HG02943 (cell line): ENCODE measurements at regions not wholly inside any gene's neighbourhood (a gene's known extent, or its start where the extent isn't known, plus 50 kb on each side); places are given as distances from the start of the nearest gene placed in this dataset.
"Not testable (repeated sequence)": the region's sequence is repeated elsewhere in the genome, so short reads cannot be mapped to it uniquely, and the experiment has no call there.

Source experiments
- ATAC-seq: cut with Tn5 transposase; IDR thresholded peaks from one replicate; pipeline ENCODE4 v1.9.1; 2021; ENCODE audit warnings: mild to moderate bottlenecking, low read depth, moderate library complexity; ENCODE audit not compliant: unreplicated experiment

DNA sequence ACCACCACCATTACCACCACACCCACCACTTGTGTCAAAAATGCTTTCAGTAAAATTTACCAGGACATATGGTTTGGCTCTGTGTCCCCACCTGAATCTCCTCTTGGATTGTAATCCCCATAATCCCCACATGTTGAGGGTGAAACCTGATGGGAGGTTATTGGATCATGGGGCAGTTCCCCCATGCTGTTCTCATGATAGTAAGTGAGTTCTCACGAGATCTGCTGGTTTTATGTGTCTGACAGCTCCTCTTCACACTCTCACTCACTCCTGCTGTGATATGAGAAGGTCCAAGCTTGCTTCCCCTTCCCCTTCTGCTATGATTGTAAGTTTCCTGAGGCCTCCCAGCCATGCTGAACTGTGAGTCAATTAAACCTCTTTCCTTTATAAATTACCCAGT is 176.8 kb upstream of the ERBB4 start:
- ATAC-seq = not testable (repeated sequence)

DNA sequence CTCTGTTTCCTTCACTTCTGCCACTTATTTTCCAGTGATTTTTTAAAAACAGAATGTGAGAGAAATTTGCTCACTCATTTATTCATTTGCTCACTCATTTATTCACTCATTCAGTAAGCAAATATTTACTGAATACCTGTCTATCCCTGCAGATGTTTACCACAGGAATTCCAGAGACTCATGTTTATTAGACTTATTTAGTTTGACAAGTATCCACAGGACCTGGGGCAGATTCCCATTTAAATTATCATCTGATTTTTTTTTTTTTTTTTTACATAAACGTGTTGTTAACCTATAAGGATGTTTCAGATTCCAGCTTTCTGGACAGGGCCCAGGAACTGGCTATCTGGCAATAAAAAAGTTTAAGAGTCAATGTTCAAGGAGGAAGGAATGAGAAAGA is 175.1 kb upstream of the ERBB4 start:
- ATAC-seq = no peak

DNA sequence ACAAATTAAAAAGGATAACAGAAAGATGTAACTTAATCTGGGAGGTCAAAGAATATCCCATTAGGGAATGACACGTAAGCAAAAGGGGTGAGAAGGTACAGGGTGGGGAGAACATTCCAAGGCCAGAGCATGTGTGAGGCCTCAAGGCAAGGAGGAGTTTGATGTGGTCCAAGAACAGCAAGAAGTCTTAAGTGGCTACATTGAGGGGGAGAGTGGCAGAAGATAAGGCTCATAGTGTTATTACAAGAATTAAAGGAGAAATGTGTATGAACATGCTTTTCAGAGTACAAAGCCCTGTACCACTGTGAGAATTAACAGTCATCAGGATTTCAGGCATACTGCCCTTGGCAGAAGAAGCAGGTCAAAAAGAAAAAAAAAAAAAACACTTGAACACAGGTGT is 174.4 kb upstream of the ERBB4 start:
- no peak for ATAC-seq

DNA sequence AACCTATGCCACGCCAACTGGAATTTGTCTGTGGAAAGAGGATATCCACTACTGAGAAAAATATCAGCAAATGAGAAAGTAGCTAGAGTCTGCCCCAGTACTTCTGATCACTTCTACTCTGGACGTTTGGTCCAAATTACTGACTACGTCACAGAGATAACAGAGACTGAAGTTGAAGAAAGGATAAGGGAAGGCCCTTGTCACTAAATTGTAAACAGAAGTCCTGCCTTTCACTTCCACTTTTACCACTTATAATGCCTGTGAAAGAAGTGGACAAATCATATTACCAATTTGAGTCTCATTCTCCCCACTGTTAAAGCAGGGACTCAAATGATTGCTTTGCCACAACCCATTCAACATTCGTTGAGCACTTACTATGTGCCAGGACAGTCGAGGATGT is 173.9 kb upstream of the ERBB4 start:
- no peak for ATAC-seq

DNA sequence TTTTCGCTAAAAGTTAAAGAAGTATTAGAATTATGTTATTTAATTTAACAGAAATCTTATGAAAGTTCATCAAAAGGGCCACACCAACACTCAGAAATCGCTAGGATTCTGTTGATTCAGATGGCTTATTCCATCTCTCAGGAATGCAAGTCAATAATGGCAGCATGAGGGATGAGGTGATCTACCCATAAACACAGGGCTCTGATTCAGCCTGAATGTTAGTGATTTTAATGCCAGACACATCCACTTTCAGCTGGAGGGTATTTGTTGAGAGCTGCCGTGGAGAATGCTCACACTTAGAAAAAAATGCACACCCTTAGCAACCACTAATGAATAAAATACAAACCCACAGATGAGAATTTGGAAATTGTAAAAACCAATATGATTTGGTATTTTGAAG is 173.3 kb upstream of the ERBB4 start:
- no peak for ATAC-seq

DNA sequence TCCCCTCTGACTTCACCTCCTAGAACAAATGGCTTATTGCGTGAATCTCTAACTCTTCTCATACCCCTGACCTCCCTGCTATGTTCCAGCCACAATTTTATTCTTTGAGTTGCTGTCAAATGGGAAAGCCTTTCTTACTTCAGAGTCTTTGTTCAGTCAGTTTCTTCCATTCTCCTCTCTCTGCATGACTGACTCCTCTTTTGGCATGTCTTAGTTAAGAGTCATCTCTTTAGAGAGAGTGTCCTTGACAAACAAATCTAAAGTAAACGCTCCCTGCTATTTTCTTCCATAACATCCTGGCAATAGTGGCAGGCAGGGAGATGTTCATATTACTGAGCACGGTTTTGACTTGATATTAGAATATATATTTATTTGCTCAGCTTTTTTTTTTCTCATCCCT is 170.7 kb upstream of the ERBB4 start:
- ATAC-seq = no peak

DNA sequence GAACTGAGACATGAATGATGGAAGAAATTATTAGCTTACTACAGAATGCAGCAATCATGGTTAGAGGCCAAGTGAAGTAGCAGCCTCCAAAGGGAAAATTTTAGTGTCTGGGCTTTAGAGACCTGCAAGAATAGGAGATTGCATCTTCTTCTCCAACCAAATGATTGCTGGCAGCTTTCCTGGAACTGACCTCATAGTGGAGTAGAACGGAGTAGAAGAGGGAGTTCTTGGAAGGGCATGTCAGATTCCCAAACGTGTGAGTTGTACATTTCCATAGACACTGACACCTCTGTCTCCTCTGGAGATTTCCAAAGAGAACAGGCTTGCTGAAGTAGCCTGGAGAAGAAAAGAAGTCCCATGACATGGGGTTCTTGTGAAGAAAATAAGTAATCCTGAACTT is 169.8 kb upstream of the ERBB4 start:
- ATAC-seq = no peak

DNA sequence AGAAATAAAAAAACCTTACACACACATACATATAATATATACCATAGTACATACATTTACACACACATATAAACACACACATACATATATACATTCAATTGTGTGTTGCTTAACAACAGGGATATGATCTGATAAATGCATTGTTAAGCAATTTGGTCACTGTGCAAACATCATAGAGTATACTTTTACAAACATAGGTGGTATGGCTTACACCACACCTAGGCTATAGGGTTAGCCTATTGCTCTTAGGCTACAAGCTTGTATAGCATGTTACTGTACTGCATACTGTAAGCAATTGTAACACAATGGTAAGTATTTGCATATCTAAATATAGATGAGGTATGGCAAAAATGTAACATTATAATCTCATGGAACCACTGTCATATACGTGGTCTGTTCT is 156.8 kb upstream of the ERBB4 start:
- no peak for ATAC-seq

DNA sequence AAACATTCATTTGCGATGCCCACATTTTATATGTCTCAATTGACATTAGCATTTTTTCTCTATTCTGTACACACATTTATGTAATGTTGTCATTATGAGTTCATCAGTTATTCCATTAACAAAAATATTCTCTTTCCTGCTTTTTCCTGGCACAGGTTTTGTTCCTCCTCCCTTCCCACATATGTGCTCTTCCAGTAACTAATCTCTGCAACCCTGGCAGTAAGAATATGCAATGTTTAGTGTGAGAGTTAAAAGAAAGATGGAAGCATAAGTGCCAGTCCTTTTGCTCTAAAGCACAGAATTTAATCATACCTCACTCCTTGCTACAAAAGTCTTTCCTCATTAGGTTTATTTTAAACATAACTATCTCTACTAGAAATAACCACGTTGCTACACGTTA is 155.8 kb upstream of the ERBB4 start:
- no peak for ATAC-seq

DNA sequence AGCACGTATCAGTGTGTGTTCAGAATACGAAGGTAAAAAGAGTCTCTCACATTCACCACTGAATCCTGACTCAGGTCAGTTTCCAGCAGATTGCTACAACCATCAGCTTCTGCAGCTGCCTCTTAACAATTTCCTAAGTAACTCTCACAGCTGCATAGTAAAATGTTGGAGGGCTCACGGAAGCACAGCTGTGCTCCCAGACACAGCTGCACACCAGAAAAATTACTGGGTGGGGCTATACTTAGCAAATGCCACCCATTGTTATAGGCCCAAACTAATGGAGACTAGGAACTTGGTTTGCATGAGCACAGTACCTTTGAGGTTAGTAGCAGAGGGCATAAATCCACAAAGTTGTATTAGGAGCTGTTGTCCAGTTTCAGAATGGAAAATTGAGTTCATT is 153.9 kb upstream of the ERBB4 start:
- no peak for ATAC-seq

DNA sequence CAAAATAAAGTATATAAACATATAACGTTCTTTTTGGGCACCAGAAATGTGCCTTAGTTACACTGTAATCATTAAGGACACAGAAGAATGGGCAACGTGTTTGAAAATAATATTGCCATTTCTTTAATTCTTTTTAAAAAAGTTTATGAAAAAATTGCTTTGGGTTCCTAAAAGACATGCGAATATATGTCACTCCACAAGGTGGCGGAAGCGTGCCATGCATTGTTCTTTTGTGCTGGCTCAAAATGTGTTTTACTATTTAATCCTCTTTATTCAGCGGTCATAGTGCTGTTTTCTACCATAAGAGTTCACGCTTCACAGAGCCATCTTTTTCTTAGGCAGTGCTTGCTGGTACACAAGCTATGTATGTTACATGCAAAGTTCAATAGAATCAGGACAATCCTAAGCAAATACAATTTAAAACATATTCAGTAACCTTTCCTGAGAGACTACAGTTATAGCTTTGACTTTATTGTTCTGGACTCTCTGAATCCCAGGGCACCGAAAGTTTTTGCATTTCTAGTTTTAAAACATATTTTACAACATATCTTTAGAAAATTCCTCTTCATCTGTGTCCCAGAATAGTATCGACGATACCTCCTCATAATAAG is 147.8 kb upstream of the ERBB4 start:
- peak; percentile 76 for ATAC-seq

DNA sequence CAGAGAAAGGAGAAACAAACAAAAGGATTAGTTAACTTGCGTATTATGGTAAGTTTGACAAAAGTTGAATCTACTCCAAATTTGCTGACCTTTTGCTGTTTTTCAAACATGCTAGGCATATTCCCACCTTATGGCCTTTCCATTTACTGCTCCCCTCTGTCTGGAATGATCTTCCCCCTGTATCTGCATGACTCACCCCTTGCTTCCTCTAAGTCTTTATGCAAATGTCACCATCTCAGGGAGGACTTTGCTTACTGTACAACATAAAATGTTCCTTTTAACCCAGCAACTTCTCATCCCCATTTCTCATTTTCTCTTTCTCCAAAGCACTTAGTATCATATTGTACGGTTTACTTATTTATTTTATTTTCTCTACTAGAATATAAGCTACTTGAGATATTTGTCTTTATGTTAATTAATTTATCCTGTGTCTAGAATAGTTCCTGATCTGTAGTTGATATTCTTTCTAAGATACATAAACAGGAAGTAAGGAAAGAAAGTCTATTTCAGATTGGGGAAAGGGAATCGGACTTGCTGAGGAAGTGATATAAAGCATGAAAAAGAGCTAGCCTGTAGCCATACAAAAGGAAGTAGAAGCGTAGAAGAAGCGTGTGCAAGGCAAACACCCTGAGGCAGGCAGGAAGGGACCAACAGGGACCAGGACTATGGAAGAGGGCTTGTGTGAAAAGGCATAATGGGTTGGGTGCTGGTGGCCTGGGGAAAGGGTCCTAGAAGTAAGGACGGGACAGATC is 144.9 kb upstream of the ERBB4 start:
- ATAC-seq = no peak

DNA sequence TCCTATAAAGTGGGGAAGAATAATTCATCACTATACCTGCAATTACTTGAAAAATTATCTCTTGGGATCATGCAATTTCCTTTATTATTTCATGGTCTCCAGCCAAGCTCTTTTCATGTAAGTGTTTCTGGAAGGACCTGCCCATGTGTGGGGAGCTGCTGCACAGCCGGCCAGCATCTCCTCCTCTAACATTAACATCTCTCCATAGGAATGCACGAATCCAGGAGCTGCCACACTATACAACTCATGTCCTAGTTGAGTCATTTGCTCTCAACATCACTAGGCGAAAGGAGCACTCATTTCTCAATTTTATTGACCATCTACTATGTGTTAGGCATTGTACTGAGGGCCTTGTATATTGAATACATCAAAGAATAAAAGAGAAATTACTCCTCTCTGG is 144.3 kb upstream of the ERBB4 start:
- no peak for ATAC-seq

DNA sequence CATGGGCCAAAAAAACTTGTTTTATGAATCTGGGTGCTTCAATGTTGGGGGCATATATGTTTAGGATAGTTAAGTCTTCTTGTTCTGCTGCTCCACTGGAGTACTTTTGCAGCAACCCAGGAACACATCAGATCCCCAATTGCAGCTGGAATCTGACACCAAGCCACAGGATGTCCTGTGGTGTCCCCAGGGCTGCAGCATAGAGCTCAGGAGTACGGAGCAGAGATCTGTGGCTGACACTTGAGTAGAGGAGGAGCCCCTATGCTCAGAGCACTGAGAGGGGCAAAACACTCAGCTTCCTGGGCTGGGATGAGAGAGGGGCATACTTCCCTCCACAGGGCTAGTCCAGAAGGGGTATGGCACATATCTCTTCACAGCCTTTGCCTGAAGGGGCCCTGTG is 138.9 kb upstream of the ERBB4 start:
- ATAC-seq = no peak

DNA sequence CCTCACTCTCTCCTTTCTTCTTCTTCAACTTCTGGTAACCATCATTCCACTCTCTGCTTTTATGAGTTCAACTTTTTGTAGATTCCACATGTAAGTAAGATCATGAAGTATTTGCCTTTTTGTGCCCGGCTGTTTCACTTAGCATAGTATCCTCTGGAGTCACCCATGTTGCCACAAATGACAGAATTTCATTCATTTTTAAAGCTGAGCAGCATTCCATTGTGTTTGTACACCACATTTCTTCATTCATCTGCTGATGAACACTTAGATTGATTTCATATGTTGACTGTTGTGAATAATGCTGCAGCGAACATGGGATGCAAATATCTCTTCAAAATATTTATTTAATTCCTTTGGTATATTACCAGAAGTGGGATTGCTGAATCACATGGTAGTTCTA is 133.6 kb upstream of the ERBB4 start:
- ATAC-seq = no peak

DNA sequence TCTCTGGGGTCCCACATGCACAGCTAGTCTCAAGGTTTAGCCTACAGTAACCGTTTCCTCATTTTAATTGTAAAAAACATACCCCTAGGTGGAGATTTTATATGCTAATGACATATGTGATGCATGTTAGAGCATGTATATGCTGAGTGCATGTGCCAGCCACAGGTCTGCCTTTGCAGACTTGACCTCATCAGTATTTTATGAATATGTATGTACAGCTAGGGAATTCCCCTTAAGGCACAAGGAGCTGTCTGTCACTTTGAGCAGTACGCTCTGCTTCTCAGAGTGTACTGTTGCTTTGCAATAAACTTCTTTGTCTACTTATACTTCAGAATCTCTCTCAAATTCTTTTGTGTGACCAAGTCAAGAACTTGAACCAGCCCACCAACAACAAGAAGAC is 131.2 kb upstream of the ERBB4 start:
- ATAC-seq = no peak

DNA sequence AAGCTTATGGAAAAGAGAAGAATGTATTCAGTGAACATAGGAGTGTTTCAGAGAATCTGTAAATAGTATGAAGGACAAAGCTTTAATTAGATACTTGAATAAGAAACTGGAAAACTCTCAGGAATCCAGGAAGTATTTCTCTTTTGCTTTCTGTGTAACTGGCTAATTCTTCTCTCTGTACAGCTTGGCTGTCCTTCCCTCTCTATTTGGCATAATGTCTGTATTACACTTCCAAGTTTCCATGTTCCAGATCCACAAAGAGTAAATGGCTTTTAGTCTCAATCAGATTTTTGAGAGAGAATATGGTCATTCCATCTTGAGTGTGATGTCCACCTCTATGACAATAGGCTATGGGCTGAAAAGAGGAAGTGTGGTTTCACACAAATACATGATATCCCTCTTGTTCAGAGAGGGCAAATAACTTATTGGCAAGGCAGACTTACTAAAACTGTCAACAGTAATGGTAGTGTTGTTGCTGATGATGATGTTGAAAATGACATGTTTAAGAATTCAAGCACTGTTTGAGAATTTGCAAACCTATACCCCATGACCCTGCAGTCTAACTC is 129.2 kb upstream of the ERBB4 start:
- no peak for ATAC-seq

DNA sequence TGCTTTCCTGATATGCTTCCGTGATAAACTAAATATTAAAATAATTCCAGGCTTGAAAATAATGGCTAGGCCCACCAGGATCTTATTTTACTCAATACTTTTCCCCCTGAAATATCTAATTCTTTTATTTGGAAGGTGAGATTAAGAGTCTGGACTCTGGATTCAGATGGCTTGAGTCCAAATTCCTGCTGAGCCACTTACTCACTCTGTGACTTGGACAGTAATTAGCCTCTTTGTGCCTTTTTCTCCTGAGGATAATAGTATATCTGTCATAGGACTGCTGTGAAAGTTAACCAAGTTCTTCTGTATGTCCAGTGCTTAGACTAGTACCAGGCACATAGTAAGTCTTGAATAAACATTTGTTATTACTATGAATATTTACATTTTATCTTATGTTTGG is 127.3 kb upstream of the ERBB4 start:
- no peak for ATAC-seq

DNA sequence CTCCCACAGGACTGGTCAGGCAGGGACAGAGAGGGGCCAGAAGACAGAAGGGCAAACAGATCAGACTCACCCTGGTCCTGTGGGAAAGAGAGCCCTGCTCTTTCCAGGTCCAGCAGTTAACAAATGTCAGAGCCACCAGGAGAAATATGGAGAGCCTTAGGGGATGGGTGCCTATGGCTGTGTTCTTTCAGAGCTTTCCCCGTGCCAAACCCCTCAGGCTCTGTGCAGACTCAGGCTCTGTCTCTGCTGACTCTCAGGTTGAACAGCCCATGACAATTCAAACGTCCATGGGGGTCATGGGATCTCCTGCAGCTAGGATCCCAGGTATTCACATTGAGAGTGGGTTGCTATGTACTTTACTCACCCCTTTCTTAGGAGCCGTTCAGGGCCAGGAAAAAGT is 120.8 kb upstream of the ERBB4 start:
- no peak for ATAC-seq

DNA sequence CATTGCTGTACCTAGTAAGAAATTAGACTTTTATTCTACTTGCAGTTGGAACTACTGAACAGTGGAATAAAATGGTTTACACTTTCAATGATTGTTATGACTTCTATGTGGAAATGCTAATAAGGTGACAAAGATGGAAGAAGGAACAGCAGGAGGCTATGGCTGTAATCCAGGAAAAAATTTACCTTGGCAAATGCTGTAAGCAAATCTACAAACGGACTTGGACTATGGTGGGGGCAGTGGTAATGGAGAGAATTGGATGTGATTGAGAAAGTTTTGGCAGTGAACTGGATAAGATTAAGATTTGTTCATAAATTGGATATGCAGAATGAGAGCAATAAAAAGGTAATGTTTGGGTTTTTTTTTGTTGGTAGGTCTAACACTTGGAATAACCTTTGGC is 111.0 kb upstream of the ERBB4 start:
- ATAC-seq = no peak

DNA sequence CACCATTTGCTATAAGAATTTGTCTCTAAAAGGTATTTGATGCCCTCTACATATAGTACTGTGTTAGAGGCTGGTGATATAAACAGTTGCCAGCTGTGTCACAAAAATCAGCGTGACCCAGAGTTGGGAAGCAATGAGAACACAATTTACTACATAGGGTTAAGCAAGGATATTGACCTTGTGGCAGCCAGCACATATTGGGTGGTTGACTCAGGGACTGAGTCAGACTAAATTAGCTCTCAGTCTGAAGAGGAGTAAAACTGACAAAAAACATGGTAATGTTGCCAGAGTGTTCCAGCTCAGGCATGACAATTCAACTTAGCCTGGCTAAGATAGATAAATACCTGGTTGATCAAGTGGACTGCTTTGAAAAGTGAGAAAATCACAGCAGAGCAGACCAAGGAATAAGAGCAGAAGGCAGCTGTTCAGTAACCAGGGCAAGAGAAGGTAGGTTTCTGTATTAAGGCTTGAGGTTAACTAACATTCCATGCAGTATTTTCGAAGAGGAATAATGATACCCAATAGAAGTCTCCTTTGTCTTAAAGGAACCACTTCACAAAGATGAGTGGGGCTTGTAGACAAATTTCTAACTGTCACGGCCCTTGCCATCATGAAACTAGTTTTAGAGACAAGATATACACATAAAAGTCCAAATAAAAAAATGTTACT is 108.2 kb upstream of the ERBB4 start:
- no peak for ATAC-seq
